NOMO-1 (cell line): ENCODE measurements at regions not wholly inside any gene's neighbourhood (a gene's known extent, or its start where the extent isn't known, plus 50 kb on each side); places are given as distances from the start of the nearest gene placed in this dataset.
"Not testable (repeated sequence)": the region's sequence is repeated elsewhere in the genome, so short reads cannot be mapped to it uniquely, and the experiment has no call there.

Experiments used
- DNase-seq, 2 experiments: peaks; one replicate each; lab custom pipeline; 2025; ENCODE audit not compliant: unreplicated experiment in 2 of 2; lab: John Stamatoyannopoulos, UW

- no peak for DNase-seq
Observed at GRCh38 chr6:9370480-9370879, 935.1 kb upstream of the SLC35B3 start.

DNA sequence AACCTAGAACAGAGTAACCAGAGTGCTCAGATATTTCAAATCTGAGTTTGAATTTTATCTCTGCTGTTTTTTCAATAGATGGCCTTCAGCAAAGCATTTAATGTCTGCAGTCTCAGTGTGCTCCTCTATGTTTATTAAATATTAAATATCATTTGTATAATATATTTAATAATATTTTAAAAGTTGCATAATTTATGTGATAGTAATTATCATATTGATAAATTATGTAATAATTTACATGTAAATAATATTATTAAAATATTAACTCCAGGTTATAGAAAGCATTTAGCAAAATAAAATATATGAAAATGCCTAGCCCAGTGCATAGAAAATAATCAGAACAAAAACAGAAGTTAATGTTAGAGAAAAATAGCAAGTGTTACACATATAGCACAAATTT lies 930.0 kb upstream of the SLC35B3 start:
- no peak for DNase-seq

GRCh38 chr6:9361749-9362148 lies 926.4 kb upstream of the SLC35B3 start:
- DNase-seq: no peak

- no peak for DNase-seq
Observed at GRCh38 chr6:9360881-9361280, 925.5 kb upstream of the SLC35B3 start.

- DNase-seq: no peak
Observed at GRCh38 chr6:9347608-9348007, 912.3 kb upstream of the SLC35B3 start.

DNA sequence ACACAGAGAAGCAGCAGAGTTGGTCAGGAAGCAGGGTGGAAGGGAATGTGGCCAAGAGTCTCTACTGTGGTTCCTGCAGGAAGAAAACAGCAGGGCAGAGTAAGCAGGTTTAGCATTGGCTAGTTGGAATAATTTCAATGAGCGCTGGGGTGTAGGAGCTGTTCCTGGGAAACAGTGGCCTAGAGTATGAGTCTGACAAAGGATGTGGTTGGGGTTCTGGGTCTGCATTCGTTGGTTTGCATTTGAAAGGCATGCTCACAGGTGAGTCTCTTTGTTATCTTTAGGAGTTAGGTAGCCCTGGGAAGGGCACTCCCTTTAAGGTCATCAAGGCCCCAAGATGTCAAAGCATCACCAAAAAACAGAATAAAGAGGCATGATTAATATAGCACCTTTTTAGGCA lies 911.6 kb upstream of the SLC35B3 start:
- no peak for DNase-seq

GRCh38 chr6:9335431-9335830 lies 900.1 kb upstream of the SLC35B3 start:
- no peak for DNase-seq

GRCh38 chr6:9334979-9335378 lies 899.6 kb upstream of the SLC35B3 start:
- no peak for DNase-seq

- no peak for DNase-seq
Observed at GRCh38 chr6:9332241-9332780, 897.0 kb upstream of the SLC35B3 start.

DNA sequence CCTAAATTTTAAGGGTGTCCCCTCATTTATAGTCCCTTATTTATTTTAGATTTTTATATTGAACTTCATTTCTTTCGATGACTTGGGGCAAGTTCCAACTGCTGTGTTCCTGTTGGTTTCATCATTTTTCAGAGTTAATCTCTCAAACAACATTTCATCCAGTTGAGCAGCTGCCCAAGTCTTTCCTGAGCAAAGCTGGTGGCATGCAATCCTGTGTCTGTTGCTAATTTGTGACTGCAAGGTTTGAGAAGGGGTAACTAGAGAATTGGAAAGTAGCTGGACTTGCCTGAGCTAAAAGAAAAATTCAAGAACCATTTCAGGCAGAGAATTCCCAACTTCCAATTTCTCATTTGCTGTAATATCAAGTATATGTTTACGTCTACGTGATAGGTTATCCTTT lies 881.5 kb upstream of the SLC35B3 start:
- DNase-seq: no peak

GRCh38 chr6:9315966-9316650 lies 880.8 kb upstream of the SLC35B3 start:
- DNase-seq: no peak

DNA sequence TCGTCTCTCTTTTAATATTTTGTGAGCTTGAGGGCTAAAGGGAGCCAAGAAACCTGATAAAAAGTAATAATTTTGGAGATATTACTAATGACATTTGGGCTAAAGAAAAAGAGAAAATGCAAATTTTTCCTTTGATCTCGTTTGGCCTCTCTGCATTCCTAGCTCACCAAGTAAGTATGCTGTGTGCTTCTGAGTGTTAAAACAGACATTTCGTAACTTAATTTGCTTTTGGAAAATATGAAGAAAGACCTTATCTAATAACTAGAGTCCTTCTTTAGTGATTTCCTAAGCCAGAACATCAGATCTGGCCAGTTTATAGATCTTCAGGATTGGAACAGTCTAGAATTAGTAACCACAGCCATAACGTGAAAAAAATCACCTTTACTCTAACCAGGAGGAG lies 872.9 kb upstream of the SLC35B3 start:
- DNase-seq: no peak

GRCh38 chr6:9307786-9308185 lies 872.4 kb upstream of the SLC35B3 start:
- no peak for DNase-seq

GRCh38 chr6:9307187-9307586 lies 871.8 kb upstream of the SLC35B3 start:
- no peak for DNase-seq

GRCh38 chr6:9295644-9296043 lies 860.3 kb upstream of the SLC35B3 start:
- DNase-seq: no peak

GRCh38 chr6:9292975-9293374 lies 857.6 kb upstream of the SLC35B3 start:
- no peak for DNase-seq

DNA sequence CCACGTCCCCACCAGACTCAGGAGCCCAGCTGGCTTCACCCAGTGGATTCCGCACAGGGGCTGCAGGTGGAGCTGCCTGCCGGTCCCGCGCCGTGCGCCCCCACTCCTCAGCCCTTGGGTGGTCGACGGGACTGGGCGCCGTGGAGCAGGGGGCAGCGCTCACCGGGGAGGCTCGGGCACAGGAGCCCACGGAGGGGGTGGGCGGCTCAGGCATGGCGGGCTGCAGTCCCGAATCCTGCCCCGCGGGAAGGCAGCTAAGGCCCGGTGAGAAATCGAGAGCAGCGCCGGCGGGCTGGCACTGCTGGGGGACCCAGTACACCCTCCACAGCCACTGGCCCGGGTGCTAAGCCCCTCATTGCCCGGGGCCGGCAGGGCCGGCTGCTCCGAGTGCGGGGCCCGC lies 855.0 kb upstream of the SLC35B3 start:
- not testable (repeated sequence) for DNase-seq

GRCh38 chr6:9272671-9273070 lies 837.3 kb upstream of the SLC35B3 start:
- no peak for DNase-seq

GRCh38 chr6:9266741-9267140 lies 831.4 kb upstream of the SLC35B3 start:
- DNase-seq: no peak

- DNase-seq: no peak
Observed at GRCh38 chr6:9257215-9257614, 821.9 kb upstream of the SLC35B3 start.

- DNase-seq: no peak
Observed at GRCh38 chr6:9254251-9254650, 818.9 kb upstream of the SLC35B3 start.

DNA sequence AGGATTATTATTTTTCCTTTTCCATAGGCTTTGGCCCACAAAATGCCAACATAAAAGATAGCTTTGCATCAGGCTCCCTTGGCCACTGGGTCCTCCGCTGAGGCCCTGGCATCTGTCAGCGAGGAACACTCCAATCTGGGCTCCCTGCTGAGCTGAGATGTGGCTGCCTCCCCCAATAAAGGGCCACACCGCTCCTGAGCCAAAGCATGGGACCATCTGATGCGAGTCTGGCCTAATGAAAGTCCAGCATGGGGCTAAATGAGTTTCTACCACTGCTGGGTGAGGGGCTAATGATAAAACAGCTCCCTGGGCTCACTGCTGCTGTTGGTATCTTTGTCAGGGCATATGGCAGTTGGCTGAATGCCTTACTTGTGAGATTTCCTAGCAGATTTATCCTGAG lies 817.5 kb upstream of the SLC35B3 start:
- DNase-seq: no peak

DNA sequence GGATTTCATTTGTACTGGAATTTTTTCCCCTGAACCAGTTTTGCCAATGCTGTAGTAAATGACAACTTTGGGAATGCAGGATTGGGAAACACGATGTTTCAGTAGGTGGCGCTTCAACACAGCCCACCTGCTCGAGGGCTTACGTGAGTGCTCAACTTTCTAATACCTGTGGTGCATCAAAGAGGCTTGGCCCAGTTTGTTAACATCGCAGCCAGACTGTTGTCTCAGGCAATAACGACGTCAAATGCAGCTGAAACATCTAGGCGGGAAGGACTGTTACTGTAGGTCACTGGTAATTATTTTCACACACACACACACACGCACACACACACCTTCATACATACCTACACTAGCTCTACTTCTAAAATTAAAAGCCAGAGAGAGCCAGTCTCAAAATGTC lies 815.5 kb upstream of the SLC35B3 start:
- DNase-seq: no peak
